Right atrium auricular region (tissue), 2 donors: ENCODE measurements at regions not wholly inside any gene's neighbourhood (a gene's known extent, or its start where the extent isn't known, plus 50 kb on each side); places are given as distances from the start of the nearest gene placed in this dataset.

ENCODE experiments used
- DNase-seq: peaks from one replicate; pipeline ENCODE4 v3.0.0-alpha.2; 2019; ENCODE audit warnings: low spot score
- H3K27ac ChIP-seq, 2 donors: fragments of 200-600 bp; sonication (generic); 1 replicate in 1 of 2; 2 replicates in 1 of 2; pipeline ENCODE4 v1.5.1; 2016 to 2019
- H3K27me3 ChIP-seq, 2 donors: fragments of 200-600 bp; sonication (generic); one replicate each; pipeline versions ENCODE4 v1.5.1 to v1.6.0; 2017 to 2019
- H3K36me3 ChIP-seq: fragments of 200-600 bp; sonication (generic); one replicate; pipeline ENCODE4 v1.5.1; 2016
- H3K4me1 ChIP-seq, 2 donors: fragments of 200-600 bp; sonication (generic); one replicate each; pipeline versions ENCODE4 v1.5.1 to v1.6.0; 2017 to 2019
- H3K4me3 ChIP-seq, 2 donors: fragments of 200-600 bp; sonication (generic); 1 replicate in 1 of 2; 2 replicates in 1 of 2; pipeline ENCODE4 v1.5.1; 2017 to 2019; ENCODE audit warnings: mild to moderate bottlenecking in 1 of 2, moderate library complexity in 1 of 2
- H3K9me3 ChIP-seq, 2 donors: fragments of 200-600 bp; sonication (generic); one replicate each; pipeline ENCODE4 v1.5.1; 2019
- TF ChIP-seq, protein P1 (sequence below), 2 donors: fragments of 200-600 bp; sonication (generic); IDR thresholded peaks; one replicate each; pipeline ENCODE4 v1.5.1; 2019; ENCODE audit warnings: antibody characterized with exemption in 2 of 2

- Histone ChIP-seq H3K36me3 (no peaks in the 10 kb centered on the region), H3K4me1 (no peaks in the 10 kb centered on the region), H3K4me3 (no peak overlapping the region), H3K27me3 (no peaks in the 10 kb centered on the region), H3K27ac (no peak overlapping the region), H3K9me3 (peaks cover 0 to 22% of the 10 kb centered on the region in 2 donors)
- TF ChIP-seq, protein P1, sequence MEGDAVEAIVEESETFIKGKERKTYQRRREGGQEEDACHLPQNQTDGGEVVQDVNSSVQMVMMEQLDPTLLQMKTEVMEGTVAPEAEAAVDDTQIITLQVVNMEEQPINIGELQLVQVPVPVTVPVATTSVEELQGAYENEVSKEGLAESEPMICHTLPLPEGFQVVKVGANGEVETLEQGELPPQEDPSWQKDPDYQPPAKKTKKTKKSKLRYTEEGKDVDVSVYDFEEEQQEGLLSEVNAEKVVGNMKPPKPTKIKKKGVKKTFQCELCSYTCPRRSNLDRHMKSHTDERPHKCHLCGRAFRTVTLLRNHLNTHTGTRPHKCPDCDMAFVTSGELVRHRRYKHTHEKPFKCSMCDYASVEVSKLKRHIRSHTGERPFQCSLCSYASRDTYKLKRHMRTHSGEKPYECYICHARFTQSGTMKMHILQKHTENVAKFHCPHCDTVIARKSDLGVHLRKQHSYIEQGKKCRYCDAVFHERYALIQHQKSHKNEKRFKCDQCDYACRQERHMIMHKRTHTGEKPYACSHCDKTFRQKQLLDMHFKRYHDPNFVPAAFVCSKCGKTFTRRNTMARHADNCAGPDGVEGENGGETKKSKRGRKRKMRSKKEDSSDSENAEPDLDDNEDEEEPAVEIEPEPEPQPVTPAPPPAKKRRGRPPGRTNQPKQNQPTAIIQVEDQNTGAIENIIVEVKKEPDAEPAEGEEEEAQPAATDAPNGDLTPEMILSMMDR (IDR thresholded peaks at IDR 0.05), result no peak
- DNase-seq, result peak; percentile 21
Measured at GRCh38 chr2:11011359-11011758, 99.6 kb downstream of the KCNF1 start.

DNA sequence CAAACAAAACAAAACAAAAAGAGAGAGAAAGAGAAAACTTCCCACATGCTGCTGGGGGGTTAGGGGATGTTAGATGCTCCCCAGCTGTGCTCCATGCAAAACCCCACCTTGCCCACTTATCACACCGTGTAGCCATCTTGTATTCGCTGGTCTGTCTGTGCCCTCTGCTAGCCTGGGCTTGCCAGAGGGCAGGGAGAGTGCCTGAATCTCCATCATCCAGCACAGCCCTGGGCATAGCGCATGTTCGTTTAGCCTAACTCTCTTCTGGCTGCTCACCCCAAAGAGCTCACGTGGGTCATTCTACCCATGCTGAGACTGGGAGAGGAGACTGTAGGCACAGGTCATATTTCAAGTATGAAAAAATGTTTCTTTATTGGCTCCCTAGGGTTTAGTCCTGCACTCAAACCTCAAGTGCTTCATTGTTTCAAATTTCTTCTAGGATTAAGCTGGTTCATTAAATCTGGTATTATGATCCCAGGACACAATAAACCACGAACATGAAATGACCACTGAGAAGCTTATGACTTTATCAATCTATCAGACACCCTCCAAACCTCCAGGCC lies 100.5 kb downstream of the KCNF1 start:
- Histone ChIP-seq H3K36me3 (no peaks in the 10 kb centered on the region), H3K27me3 (no peaks in the 10 kb centered on the region), H3K27ac (no peak overlapping the region), H3K4me3 (no peak overlapping the region), H3K4me1 (no peaks in the 10 kb centered on the region), H3K9me3 (peaks cover 0 to 22% of the 10 kb centered on the region in 2 donors)
- peak; percentile 7 for DNase-seq
- TF ChIP-seq, protein P1 (IDR thresholded peaks at IDR 0.05), result no peak

DNA sequence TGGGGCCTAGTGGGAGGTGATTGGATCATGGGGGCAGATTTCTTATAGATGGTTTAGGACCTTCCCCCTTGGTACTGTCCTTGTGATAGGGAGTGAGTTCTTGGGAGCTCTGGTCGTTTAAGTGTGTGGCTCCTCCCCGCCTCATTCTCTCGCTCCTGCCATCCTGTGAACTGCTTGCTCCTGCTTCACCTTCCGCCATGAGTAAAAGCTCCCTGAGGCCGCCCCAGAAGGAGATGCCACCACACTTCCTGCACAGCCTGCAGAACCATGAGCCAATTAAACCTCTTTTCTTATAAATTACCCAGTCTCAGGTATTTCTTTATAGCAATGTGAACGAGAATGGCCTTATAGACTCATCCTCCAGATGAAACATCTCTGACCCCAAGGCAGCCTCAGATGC lies 101.5 kb downstream of the KCNF1 start:
- TF ChIP-seq, protein P1 (IDR thresholded peaks at IDR 0.05), result no peak
- Histone ChIP-seq H3K4me3 (no peak overlapping the region), H3K36me3 (no peaks in the 10 kb centered on the region), H3K4me1 (no peaks in the 10 kb centered on the region), H3K27me3 (no peaks in the 10 kb centered on the region), H3K9me3 (peaks cover 0 to 22% of the 10 kb centered on the region in 2 donors), H3K27ac (no peak overlapping the region)
- DNase-seq, result peak; percentile 23

GRCh38 chr2:11014026-11014425 lies 102.3 kb downstream of the KCNF1 start:
- Histone ChIP-seq H3K36me3 (no peaks in the 10 kb centered on the region), H3K4me3 (no peak overlapping the region), H3K4me1 (no peaks in the 10 kb centered on the region), H3K27me3 (no peaks in the 10 kb centered on the region), H3K9me3 (peaks cover 0 to 22% of the 10 kb centered on the region in 2 donors), H3K27ac (no peak overlapping the region)
- DNase-seq, result peak; percentile 52
- TF ChIP-seq, protein P1 (IDR thresholded peaks at IDR 0.05), result no peak

DNA sequence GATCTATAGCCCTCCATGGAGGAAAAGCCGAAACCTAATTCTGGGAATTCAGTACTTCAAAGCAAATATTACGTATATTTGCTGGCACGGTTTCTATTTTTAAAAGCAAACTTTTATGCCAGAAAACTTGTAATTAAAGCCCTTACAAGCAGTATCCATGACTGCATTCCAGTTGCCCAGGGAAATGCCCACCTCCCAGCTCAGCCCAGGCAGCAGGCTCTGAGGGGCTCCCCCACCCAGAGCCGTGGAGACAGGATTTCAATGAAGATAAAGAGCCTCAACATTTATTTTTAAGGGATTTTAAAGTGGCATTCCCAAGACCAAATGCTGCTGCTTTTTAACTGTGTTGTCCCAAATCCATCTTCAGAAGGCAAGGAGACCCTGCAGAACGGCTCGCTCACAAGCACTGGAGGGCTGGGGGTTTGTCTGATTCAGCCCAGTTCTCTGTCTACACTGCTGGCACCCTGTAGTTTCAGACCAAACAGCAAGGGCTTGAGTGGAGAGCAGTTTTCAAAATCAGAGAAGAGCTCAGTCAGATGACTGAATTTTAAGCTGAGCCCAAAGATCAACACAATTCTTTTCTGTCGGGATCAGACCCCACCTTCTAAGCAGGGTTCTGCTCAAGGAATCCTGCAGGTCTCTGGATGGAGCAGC lies 105.1 kb downstream of the KCNF1 start:
- Histone ChIP-seq H3K4me3 (no peak overlapping the region), H3K4me1 (no peaks in the 10 kb centered on the region), H3K36me3 (no peaks in the 10 kb centered on the region), H3K27me3 (no peaks in the 10 kb centered on the region), H3K9me3 (peaks cover 0 to 7% of the 10 kb centered on the region in 2 donors), H3K27ac (no peak overlapping the region)
- TF ChIP-seq, protein P1 (IDR thresholded peaks at IDR 0.05), result no peak
- DNase-seq, result peak; percentile 5
